NB4 (cell line): ENCODE measurements at regions not wholly inside any gene's neighbourhood (a gene's known extent, or its start where the extent isn't known, plus 50 kb on each side); places are given as distances from the start of the nearest gene placed in this dataset.

Experiments used
- DNase-seq: peaks from one replicate; pipeline ENCODE4 v3.0.0; 2010; ENCODE audit warnings: low read depth
- H3K4me3 ChIP-seq: one replicate; pipeline ENCODE4 v1.5.1; 2011; ENCODE audit warnings: mild to moderate bottlenecking, low read depth, low read length, moderate library complexity
- CTCF ChIP-seq: IDR thresholded peaks from one replicate; pipeline ENCODE4 v1.5.1; 2012; ENCODE audit warnings: low read depth, low read length
- MAX ChIP-seq: IDR thresholded peaks from 2 replicates; pipeline ENCODE4 v1.6.1; 2011; ENCODE audit warnings: low read depth, low read length
- MYC ChIP-seq: IDR thresholded peaks from 2 replicates; pipeline ENCODE4 v1.6.1; 2011; ENCODE audit warnings: low read depth, low read length
- POLR2A ChIP-seq: IDR thresholded peaks from 2 replicates; pipeline ENCODE4 v1.6.1; 2011; ENCODE audit warnings: mild to moderate bottlenecking; ENCODE audit not compliant: insufficient read length; ENCODE audit errors: extremely low read depth

GRCh38 chr4:137029026-137029425 lies 503.3 kb downstream of the PCDH18 start:
- TF ChIP-seq MYC (no peak), POLR2A (no peak), CTCF (no peak), MAX (no peak)
- H3K4me3 ChIP-seq: no peak overlapping the region
- no peak for DNase-seq

- no peak for DNase-seq
- no peak overlapping the region for H3K4me3 ChIP-seq
- TF ChIP-seq CTCF (no peak), MAX (no peak), MYC (no peak), POLR2A (no peak)
Observed at GRCh38 chr4:137025484-137026059, 506.7 kb downstream of the PCDH18 start.

- no peak for TF ChIP-seq CTCF
- TF ChIP-seq MYC: no peak
- TF ChIP-seq MAX: no peak
- DNase-seq: no peak
- H3K4me3 ChIP-seq: no peak overlapping the region
Observed at GRCh38 chr4:137015426-137016409, 516.6 kb downstream of the PCDH18 start.

- H3K4me3 ChIP-seq: no peak overlapping the region
- no peak for DNase-seq
- no peak for TF ChIP-seq POLR2A
- no peak for TF ChIP-seq CTCF
- no peak for TF ChIP-seq MYC
- no peak for TF ChIP-seq MAX
Observed at GRCh38 chr4:137000432-137000831, 531.9 kb downstream of the PCDH18 start.

GRCh38 chr4:136992032-136992431 lies 540.3 kb downstream of the PCDH18 start:
- TF ChIP-seq CTCF (no peak), MAX (no peak), POLR2A (no peak), MYC (no peak)
- DNase-seq: no peak
- no peak overlapping the region for H3K4me3 ChIP-seq
